Left colon (tissue), 2 donors: ENCODE measurements at regions not wholly inside any gene's neighbourhood (a gene's known extent, or its start where the extent isn't known, plus 50 kb on each side); places are given as distances from the start of the nearest gene placed in this dataset.

ENCODE experiments used
- ATAC-seq: fragments of 200-7000 bp; cut with Tn5 transposase; one replicate; pipeline ENCODE4 v1.9.1; 2020; ENCODE audit warnings: mild to moderate bottlenecking, moderate library complexity
- DNase-seq, 2 donors: peaks; one replicate each; pipeline ENCODE4 v3.0.0-alpha.2; 2020
- intact Hi-C, 2 donors: fragments of 100-400 bp; cut with DNase I in 1 of 2; cut with micrococcal nuclease in 1 of 2; formaldehyde crosslinking; loops; one replicate each; pipeline versions ENCODE4 v1.11.2 to v1.14.0; 2022; cut with DNase I, micrococcal nuclease
- donor health status: DM: no; HTN: no; CAD: no.
- donor health status: DM: yes; HTN: yes; CAD: no.

DNA sequence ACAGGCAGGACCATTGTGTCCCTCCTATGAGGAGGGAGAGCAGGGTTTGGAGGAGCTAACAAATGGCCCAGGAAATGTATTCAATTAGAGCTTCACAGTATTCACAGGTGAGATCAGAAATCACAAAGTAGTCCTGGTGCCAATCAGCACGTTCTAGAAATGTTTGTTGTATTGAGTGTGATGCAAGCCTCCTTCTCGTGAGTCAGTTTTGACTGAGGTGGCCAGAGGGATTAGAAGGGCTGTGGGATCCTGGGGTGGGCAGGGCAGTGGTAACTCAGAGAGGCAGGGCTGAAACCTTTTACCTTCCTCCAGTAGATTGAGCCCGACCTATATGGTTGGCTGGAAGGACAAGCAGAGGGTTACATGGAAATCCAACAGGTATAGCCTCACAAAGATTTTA is 95.0 kb downstream of the BOD1L2 start:
- ATAC-seq (no peak), DNase-seq (no peak)
- intact Hi-C loops = no loop called here

DNA sequence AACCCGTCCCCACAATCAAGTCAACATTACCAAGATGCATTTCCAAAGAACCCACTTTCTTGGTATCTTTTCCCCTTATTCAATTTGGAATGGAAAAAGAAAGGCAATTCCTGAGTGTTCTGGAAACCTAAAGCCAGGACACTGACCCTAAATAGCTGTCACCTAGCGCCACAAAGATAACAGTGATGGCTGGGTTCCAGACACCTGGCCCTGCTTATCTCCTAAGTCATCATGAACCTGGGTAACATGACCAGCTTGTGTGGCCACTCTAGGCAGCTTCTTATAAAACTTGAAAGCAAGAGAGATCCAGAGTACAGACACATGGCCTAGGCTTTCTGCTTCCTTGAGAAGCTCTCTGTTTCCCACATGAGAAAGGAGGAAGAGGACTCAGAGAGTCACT is 95.4 kb downstream of the BOD1L2 start:
- DNase-seq (no peak), ATAC-seq (peak; percentile 17)
- intact Hi-C loops = no loop called here

DNA sequence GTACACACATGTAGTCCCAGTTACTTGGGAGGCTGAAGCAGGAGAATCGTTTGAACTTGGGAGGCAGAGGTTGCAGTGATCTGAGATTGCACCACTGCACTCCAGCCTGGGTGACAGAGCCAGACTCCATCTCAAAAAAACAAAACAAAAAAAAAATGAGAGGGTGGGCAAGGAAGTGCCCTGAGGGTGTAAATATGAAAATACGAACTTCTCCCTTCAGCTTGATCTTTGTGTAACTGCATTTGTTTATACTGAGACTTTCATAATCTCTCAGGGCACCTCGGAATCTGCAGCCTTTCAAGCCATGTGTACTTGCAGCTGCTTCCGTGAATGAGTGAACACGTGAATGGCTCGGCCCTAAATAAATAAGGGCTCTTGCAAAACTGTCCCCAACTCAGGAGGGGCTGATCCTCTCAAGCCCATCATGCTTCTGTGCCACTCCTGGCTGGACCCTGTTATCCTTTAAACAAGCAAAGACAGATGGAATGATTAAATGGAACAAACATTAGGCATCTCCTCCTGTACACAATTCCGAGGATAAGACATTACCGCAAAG is 96.8 kb downstream of the BOD1L2 start:
- DNase-seq (no peak), ATAC-seq (no peak)
- intact Hi-C loops = no loop called here

- ATAC-seq (no peak), DNase-seq (no peak)
- intact Hi-C loops = no loop called here
These were observed 102.3 kb downstream of the BOD1L2 start for GRCh38 chr18:57249179-57249578.

GRCh38 chr18:57249883-57250282 is 102.5 kb upstream of the ST8SIA3 start:
- DNase-seq = no peak
- intact Hi-C loops = no loop called here
- no peak for ATAC-seq

- ATAC-seq (no peak), DNase-seq (no peak)
- intact Hi-C loops = no loop called here
These were observed 100.6 kb upstream of the ST8SIA3 start for GRCh38 chr18:57251747-57252146.

GRCh38 chr18:57253903-57254302 is 98.5 kb upstream of the ST8SIA3 start:
- no peak for DNase-seq
- intact Hi-C loops = no loop called here
- no peak for ATAC-seq

DNA sequence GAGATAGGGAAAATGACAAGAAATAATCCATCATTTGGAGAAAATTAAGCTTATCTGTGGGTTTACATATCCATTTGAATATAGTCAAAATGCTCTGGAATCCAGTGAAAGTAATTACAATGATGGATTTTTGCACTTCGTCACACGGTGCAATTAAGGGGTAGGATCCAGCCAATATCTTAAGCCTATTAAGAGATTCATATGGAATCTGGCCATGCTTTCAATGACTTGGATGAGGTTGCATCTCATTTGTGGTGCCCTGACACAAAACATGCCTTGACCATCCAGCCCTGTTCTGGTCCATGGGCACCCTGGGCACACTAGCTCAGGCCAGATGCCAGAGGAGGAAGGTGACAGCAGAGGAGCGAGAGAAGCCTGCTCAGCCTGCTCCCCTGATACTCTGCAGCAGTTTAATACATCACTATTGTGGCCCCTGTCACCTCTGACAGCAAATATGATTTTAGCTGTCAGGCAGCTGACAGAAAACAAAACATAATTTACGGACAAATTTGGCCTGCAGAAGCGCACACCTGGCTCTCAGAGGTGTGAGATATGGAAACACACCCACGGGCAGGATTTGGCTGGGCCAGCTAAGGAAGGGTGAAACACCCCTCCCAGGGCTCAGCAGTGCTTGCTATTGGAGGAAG is 94.1 kb upstream of the ST8SIA3 start:
- no peak for DNase-seq
- ATAC-seq = no peak
- intact Hi-C loops = no loop called here

GRCh38 chr18:57267368-57267925 is 84.9 kb upstream of the ST8SIA3 start:
- intact Hi-C loops = no loop called here
- ATAC-seq = no peak
- DNase-seq = no peak

GRCh38 chr18:57269756-57270155 is 82.6 kb upstream of the ST8SIA3 start:
- DNase-seq (no peak), ATAC-seq (no peak)
- intact Hi-C loops = no loop called here

GRCh38 chr18:57270156-57270555 is 82.2 kb upstream of the ST8SIA3 start:
- intact Hi-C loops = no loop called here
- DNase-seq (no peak), ATAC-seq (no peak)

GRCh38 chr18:57273194-57273593 is 79.2 kb upstream of the ST8SIA3 start:
- DNase-seq (no peak), ATAC-seq (no peak)
- intact Hi-C loops = no loop called here

DNA sequence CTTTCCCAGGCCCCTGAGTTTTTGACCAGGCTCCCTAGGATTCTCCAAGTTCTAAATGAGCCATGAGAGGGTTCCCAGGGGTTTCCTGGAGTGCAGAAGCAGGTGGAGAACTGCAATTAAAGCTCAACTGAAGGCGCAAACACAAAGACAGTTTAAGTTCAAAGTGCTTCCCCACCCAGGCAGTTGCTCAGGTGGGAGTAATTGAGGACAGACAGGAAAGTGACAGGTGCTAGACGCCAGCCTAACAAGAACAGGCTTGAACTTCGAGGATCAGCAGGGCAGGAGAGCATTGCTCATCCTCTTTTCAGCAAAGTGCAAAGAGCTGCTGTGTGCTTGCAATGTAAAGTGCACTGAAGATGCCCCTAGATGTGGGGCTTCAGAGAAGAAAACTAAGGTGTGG is 77.2 kb upstream of the ST8SIA3 start:
- DNase-seq (no peak), ATAC-seq (peak; percentile 85)
- intact Hi-C loops = no loop called here

GRCh38 chr18:57276829-57277228 is 75.5 kb upstream of the ST8SIA3 start:
- intact Hi-C loops = no loop called here
- ATAC-seq (no peak), DNase-seq (no peak)

- no peak for DNase-seq
- ATAC-seq = no peak
- intact Hi-C loops = no loop called here
These were observed 73.4 kb upstream of the ST8SIA3 start for GRCh38 chr18:57278933-57279332.

- DNase-seq = no peak
- ATAC-seq = no peak
- intact Hi-C loops = no loop called here
These were observed 70.8 kb upstream of the ST8SIA3 start for GRCh38 chr18:57281519-57281918.

GRCh38 chr18:57286949-57287348 is 65.4 kb upstream of the ST8SIA3 start:
- ATAC-seq = no peak
- intact Hi-C loops = no loop called here
- no peak for DNase-seq

DNA sequence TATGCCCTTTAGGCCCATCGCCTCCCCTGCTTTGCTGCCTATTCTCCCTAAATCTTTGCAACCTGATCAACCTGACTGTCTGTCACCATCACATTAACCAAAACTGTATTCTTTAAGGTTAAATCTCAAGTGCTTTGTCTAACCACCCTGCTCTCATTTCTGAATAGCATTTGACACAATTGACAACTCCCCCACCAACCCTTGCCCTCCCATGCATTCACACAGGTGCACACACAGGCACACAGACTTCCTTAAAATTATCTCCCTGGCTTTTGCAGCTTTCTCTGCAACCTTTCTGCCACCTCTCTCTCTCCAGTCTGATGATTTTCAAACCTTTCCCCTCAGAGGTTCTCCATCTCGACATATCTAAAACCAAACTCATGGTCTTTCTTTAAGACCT is 64.6 kb upstream of the ST8SIA3 start:
- intact Hi-C loops = no loop called here
- no peak for DNase-seq
- ATAC-seq = no peak

GRCh38 chr18:57294547-57294946 is 57.8 kb upstream of the ST8SIA3 start:
- ATAC-seq (no peak), DNase-seq (no peak)
- intact Hi-C loops = no loop called here

GRCh38 chr18:57296336-57296735 is 56.0 kb upstream of the ST8SIA3 start:
- intact Hi-C loops = no loop called here
- ATAC-seq (no peak), DNase-seq (no peak)

GRCh38 chr18:57297306-57297705 is 55.1 kb upstream of the ST8SIA3 start:
- ATAC-seq = no peak
- DNase-seq = no peak
- intact Hi-C loops = no loop called here
